Bronchial epithelial cell (primary cell): ENCODE measurements at regions not wholly inside any gene's neighbourhood (a gene's known extent, or its start where the extent isn't known, plus 50 kb on each side); places are given as distances from the start of the nearest gene placed in this dataset.
A peak's percentile ranks its signal among the peaks of the same experiment; 100 is the strongest.
"Not testable (repeated sequence)": the region's sequence is repeated elsewhere in the genome, so short reads cannot be mapped to it uniquely, and the experiment has no call there.

Source experiments
- DNase-seq: peaks from one replicate; pipeline ENCODE4 v3.0.0-alpha.2; 2010; ENCODE audit warnings: low read depth
- FAIRE-seq: peaks from 2 replicates; lab custom pipeline; 2011; peaks lifted over from hg19 to GRCh38; lab: Jason Lieb, UNC
- H3K27me3 ChIP-seq: 2 replicates; pipeline ENCODE4 v1.5.1; 2011; ENCODE audit warnings: low read length; ENCODE audit not compliant: control insufficient read depth, insufficient read depth
- H3K36me3 ChIP-seq: 2 replicates; pipeline ENCODE4 v1.5.1; 2011; ENCODE audit warnings: low read length; ENCODE audit not compliant: control insufficient read depth, insufficient read depth
- H3K4me3 ChIP-seq: 2 replicates; pipeline ENCODE4 v1.5.1; 2011; ENCODE audit warnings: mild to moderate bottlenecking, low read depth, low read length, control low read depth
- CTCF ChIP-seq: IDR thresholded peaks from 2 replicates; pipeline ENCODE4 v1.5.1; 2011; ENCODE audit warnings: mild to moderate bottlenecking, moderate library complexity, low read length, control low read depth, inconsistent platforms; ENCODE audit not compliant: insufficient read depth, severe bottlenecking

- Histone ChIP-seq H3K36me3 (no peaks in the 10 kb centered on the region), H3K27me3 (no peaks in the 10 kb centered on the region), H3K4me3 (no peak overlapping the region)
- DNase-seq (peak; percentile 9), FAIRE-seq (no peak)
- TF ChIP-seq CTCF: no peak
Measured at GRCh38 chr1:121443001-121443540, 258.3 kb downstream of the SRGAP2C start.

- peak; percentile 90 for DNase-seq
Measured at GRCh38 chr1:121444096-121444495, 259.3 kb downstream of the SRGAP2C start.

GRCh38 chr1:121445679-121446078 lies 260.9 kb downstream of the SRGAP2C start:
- no peak for DNase-seq
- Histone ChIP-seq H3K36me3 (no peaks in the 10 kb centered on the region), H3K27me3 (no peaks in the 10 kb centered on the region), H3K4me3 (no peak overlapping the region)
- no peak for FAIRE-seq
- TF ChIP-seq CTCF: no peak

More at GRCh38 chr1:121444096-121444495, 259.3 kb downstream of the SRGAP2C start:
- Histone ChIP-seq H3K4me3 (no peak overlapping the region), H3K36me3 (no peaks in the 10 kb centered on the region), H3K27me3 (no peaks in the 10 kb centered on the region)
- no peak for TF ChIP-seq CTCF
- FAIRE-seq: no peak

- not testable (repeated sequence) for H3K27me3 ChIP-seq, H3K36me3 ChIP-seq, FAIRE-seq, DNase-seq, H3K4me3 ChIP-seq
Measured at GRCh38 chr1:121447280-121447923, 262.6 kb downstream of the SRGAP2C start.

- H3K36me3 ChIP-seq, H3K27me3 ChIP-seq, H3K4me3 ChIP-seq, DNase-seq: not testable (repeated sequence)
- peak; percentile 43 for FAIRE-seq
Measured at GRCh38 chr1:121448064-121448463, 263.3 kb downstream of the SRGAP2C start.

GRCh38 chr1:121448851-121449250 lies 264.1 kb downstream of the SRGAP2C start:
- Histone ChIP-seq H3K27me3 (no peaks in the 10 kb centered on the region), H3K4me3 (no peak overlapping the region), H3K36me3 (no peaks in the 10 kb centered on the region)
- DNase-seq (no peak), FAIRE-seq (no peak)
- no peak for TF ChIP-seq CTCF

GRCh38 chr1:121452484-121452883 lies 267.7 kb downstream of the SRGAP2C start:
- TF ChIP-seq CTCF: no peak
- H3K27me3 ChIP-seq: no peaks in the 10 kb centered on the region
- DNase-seq (no peak), FAIRE-seq (no peak)
- no peaks in the 10 kb centered on the region for H3K36me3 ChIP-seq
- H3K4me3 ChIP-seq: no peak overlapping the region
